ENCODE measurements at regions not wholly inside any gene's neighbourhood (a gene's known extent, or its start where the extent isn't known, plus 50 kb on each side); places are given as distances from the start of the nearest gene placed in this dataset.
A peak's percentile ranks its signal among the peaks of the same experiment; 100 is the strongest.
"Not testable (repeated sequence)": the region's sequence is repeated elsewhere in the genome, so short reads cannot be mapped to it uniquely, and the experiment has no call there.

DNA sequence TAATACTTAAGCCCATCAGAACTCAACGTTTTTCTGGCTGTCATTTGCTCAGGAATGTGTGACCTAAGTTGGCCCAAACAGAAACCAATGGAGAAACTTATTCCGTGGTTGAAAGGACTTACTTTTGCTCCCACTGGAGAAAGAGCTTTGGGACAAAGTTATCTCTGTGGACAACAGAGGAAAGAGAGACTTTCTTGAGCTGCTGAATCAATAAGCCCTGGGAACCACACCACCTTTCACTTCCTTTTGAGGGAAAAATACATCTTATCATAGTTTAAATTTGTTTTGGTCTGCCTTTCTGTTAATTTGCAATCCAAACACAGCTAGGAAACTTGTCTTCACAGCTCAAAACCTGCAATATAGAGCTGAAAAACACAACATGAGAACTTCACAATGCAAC is 62.8 kb upstream of the VCAN start:
- Mint-ChIP-seq H3K36me3 (ENCODE audit: insufficient read depth, unreplicated experiment) (no peaks in the 10 kb centered on the region), H3K9me3 (ENCODE audit: low read depth, unreplicated experiment) (peaks cover 12% of the 10 kb centered on the region), H3K27me3 (ENCODE audit: unreplicated experiment) (no peaks in the 10 kb centered on the region), H3K27ac (ENCODE audit: unreplicated experiment) (no peak overlapping the region), H3K4me1 (ENCODE audit: low read depth, unreplicated experiment) (no peaks in the 10 kb centered on the region), H3K4me3 (ENCODE audit: low read depth, unreplicated experiment) (no peak overlapping the region)
- CTCF ChIA-PET = interaction anchor here (1.2 kb wide), 1 partner anchor 22 kb away, joined by 3 read pairs; no protein-coding TSS in a partner anchor
- no peak for DNase-seq
- intact Hi-C loops (cut with micrococcal nuclease; ENCODE audit: unreplicated experiment) = no loop called here
- no TSS peak for BruUV-seq (replicated peaks)
- TF ChIP-seq, protein P1, sequence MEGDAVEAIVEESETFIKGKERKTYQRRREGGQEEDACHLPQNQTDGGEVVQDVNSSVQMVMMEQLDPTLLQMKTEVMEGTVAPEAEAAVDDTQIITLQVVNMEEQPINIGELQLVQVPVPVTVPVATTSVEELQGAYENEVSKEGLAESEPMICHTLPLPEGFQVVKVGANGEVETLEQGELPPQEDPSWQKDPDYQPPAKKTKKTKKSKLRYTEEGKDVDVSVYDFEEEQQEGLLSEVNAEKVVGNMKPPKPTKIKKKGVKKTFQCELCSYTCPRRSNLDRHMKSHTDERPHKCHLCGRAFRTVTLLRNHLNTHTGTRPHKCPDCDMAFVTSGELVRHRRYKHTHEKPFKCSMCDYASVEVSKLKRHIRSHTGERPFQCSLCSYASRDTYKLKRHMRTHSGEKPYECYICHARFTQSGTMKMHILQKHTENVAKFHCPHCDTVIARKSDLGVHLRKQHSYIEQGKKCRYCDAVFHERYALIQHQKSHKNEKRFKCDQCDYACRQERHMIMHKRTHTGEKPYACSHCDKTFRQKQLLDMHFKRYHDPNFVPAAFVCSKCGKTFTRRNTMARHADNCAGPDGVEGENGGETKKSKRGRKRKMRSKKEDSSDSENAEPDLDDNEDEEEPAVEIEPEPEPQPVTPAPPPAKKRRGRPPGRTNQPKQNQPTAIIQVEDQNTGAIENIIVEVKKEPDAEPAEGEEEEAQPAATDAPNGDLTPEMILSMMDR (IDR thresholded peaks at IDR 0.05; ENCODE audit: unreplicated experiment) = no peak

DNA sequence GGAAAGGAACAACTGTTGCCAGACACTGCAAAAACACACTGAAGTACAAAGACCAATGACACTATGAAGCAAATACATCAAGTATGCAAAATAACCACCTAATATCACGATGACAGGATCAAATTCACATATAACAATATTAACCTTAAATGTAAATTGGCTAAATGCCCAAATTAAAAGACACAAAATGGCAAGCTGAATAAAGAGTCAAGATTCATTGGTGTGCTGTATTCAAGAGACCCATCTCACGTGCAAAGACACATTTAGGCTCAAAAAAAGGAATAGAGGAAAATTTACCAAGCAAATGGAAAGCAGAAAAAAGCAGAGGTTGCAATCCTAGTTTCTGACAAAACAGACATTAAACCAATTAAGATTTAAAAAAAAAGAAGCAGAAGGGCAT is 61.8 kb upstream of the VCAN start:
- H3K4me1 Mint-ChIP-seq (ENCODE audit: low read depth, unreplicated experiment); H3K4me3 Mint-ChIP-seq (ENCODE audit: low read depth, unreplicated experiment); H3K36me3 Mint-ChIP-seq (ENCODE audit: insufficient read depth, unreplicated experiment); CTCF ChIA-PET; intact Hi-C loops (cut with micrococcal nuclease; ENCODE audit: unreplicated experiment); H3K27ac Mint-ChIP-seq (ENCODE audit: unreplicated experiment); BruUV-seq (replicated peaks); DNase-seq; H3K27me3 Mint-ChIP-seq (ENCODE audit: unreplicated experiment): not testable (repeated sequence)
- peaks cover 12% of the 10 kb centered on the region for H3K9me3 Mint-ChIP-seq (ENCODE audit: low read depth, unreplicated experiment)

GRCh38 chr5:83410319-83410718 is 61.2 kb upstream of the VCAN start:
- H3K36me3 Mint-ChIP-seq (ENCODE audit: insufficient read depth, unreplicated experiment); H3K27ac Mint-ChIP-seq (ENCODE audit: unreplicated experiment); BruUV-seq (replicated peaks); H3K4me3 Mint-ChIP-seq (ENCODE audit: low read depth, unreplicated experiment); CTCF ChIA-PET; H3K27me3 Mint-ChIP-seq (ENCODE audit: unreplicated experiment); H3K4me1 Mint-ChIP-seq (ENCODE audit: low read depth, unreplicated experiment); DNase-seq; intact Hi-C loops (cut with micrococcal nuclease; ENCODE audit: unreplicated experiment): not testable (repeated sequence)
- H3K9me3 Mint-ChIP-seq (ENCODE audit: low read depth, unreplicated experiment) = peaks cover 12% of the 10 kb centered on the region

- Mint-ChIP-seq H3K36me3 (ENCODE audit: insufficient read depth, unreplicated experiment) (no peaks in the 10 kb centered on the region), H3K27me3 (ENCODE audit: unreplicated experiment) (no peaks in the 10 kb centered on the region), H3K9me3 (ENCODE audit: low read depth, unreplicated experiment) (peaks cover 9% of the 10 kb centered on the region), H3K4me3 (ENCODE audit: low read depth, unreplicated experiment) (no peak overlapping the region), H3K4me1 (ENCODE audit: low read depth, unreplicated experiment) (peaks cover 10% of the 10 kb centered on the region), H3K27ac (ENCODE audit: unreplicated experiment) (no peak overlapping the region)
- no TSS peak for BruUV-seq (replicated peaks)
- no peak for DNase-seq
- TF ChIP-seq, protein P1 (IDR thresholded peaks at IDR 0.05; ENCODE audit: unreplicated experiment) = no peak
- intact Hi-C loops (cut with micrococcal nuclease; ENCODE audit: unreplicated experiment) = no loop called here
- CTCF ChIA-PET = no interaction called here
These were observed 56.9 kb upstream of the VCAN start for GRCh38 chr5:83414601-83415000.

DNA sequence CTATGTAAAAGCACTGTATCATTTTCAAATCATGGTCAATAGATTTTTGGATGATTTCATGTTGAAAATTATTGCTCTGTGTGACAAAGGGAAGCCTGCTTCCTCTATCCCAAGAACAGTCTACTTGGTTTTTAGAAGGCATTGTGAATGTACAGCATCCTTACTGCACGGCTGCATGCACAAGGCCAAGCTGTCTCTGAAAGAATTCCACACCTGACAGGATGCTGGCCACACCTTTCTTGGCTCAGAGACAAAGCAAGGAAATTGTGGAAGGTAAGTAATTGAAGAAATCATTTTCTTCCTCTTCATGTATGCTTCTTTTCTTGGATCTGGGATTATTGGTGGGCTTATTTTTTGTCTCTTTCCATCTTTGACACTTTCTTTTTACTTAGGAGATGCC is 53.7 kb upstream of the VCAN start:
- TF ChIP-seq, protein P1 (IDR thresholded peaks at IDR 0.05; ENCODE audit: unreplicated experiment) = no peak
- peaks cover 5% of the 10 kb centered on the region for H3K9me3 Mint-ChIP-seq (ENCODE audit: low read depth, unreplicated experiment)
- H3K4me1 Mint-ChIP-seq (ENCODE audit: low read depth, unreplicated experiment) = peaks cover 10% of the 10 kb centered on the region
- intact Hi-C loops (cut with micrococcal nuclease; ENCODE audit: unreplicated experiment) = no loop called here
- no peak overlapping the region for H3K4me3 Mint-ChIP-seq (ENCODE audit: low read depth, unreplicated experiment)
- CTCF ChIA-PET = no interaction called here
- H3K27me3 Mint-ChIP-seq (ENCODE audit: unreplicated experiment) = no peaks in the 10 kb centered on the region
- DNase-seq = peak; percentile 6
- BruUV-seq (replicated peaks) = no TSS peak
- no peaks in the 10 kb centered on the region for H3K36me3 Mint-ChIP-seq (ENCODE audit: insufficient read depth, unreplicated experiment)
- H3K27ac Mint-ChIP-seq (ENCODE audit: unreplicated experiment) = no peak overlapping the region
